ENCODE measurements at regions not wholly inside any gene's neighbourhood (a gene's known extent, or its start where the extent isn't known, plus 50 kb on each side); places are given as distances from the start of the nearest gene placed in this dataset.

DNA sequence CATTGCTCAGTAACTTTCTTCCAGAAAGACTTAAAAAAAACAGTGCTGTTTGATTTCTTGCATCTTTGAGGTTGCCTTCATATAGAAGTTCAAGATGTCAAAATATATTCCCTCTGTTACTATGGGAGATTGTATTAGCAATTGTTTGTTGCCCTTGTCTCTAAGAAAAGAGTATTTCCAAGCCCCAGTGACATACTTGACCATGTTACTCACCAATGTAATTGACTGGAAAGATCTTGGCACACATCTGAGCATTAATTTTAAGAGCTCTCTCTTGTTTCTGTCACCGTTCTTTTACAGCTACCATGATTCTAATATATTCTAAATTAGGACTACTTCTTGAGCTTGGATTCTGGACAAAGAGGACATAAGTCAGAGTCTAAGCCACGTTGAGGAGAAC is 902.7 kb upstream of the EPHA5 start:
- DNase-seq, result no peak
- Histone ChIP-seq H3K79me2 (ENCODE audit: insufficient read depth) (no peaks in the 10 kb centered on the region), H3K4me1 (ENCODE audit: control insufficient read depth in 1 of 2, insufficient read depth in 2 of 2, low read depth in 1 of 2, low read length in 1 of 2) (peaks cover 3 to 7% of the 10 kb centered on the region in 2 experiments; a peak in 2 of 4 replicates), H3K4me3 (ENCODE audit: low read depth in 2 of 2, low read length in 1 of 2) (no peak overlapping the region), H3F3A (replicated peaks; ENCODE audit: insufficient read depth) (peaks cover 8% of the 10 kb centered on the region), H3K9ac (no peak overlapping the region), H3K36me3 (replicated peaks in 1 of 2; ENCODE audit: control insufficient read depth in 1 of 2, insufficient read depth in 2 of 2, low read length in 1 of 2) (no peaks in the 10 kb centered on the region), H3K9me2 (no peaks in the 10 kb centered on the region), H3K9me3 (no peaks in the 10 kb centered on the region), H3K27ac (ENCODE audit: low read depth in 2 of 2, low read length in 1 of 2) (peak overlapping the region in 1 of 2 experiments; percentile 46; a peak in 2 of 4 replicates), H3K4me2 (no peak overlapping the region), H3K27me3 (ENCODE audit: insufficient read depth) (no peaks in the 10 kb centered on the region), H4K20me1 (ENCODE audit: insufficient read depth) (no peaks in the 10 kb centered on the region), H2AFZ (ENCODE audit: low read depth) (no peak overlapping the region)
- ChIA-PET CTCF (no interaction called here), POLR2A (no interaction called here)
- no peak for TF ChIP-seq EP300 (IDR thresholded peaks at IDR 0.05; ENCODE audit: borderline replicate concordance in 1 of 2, low read depth in 1 of 2, low read length in 1 of 2)
- TF ChIP-seq, protein P1, sequence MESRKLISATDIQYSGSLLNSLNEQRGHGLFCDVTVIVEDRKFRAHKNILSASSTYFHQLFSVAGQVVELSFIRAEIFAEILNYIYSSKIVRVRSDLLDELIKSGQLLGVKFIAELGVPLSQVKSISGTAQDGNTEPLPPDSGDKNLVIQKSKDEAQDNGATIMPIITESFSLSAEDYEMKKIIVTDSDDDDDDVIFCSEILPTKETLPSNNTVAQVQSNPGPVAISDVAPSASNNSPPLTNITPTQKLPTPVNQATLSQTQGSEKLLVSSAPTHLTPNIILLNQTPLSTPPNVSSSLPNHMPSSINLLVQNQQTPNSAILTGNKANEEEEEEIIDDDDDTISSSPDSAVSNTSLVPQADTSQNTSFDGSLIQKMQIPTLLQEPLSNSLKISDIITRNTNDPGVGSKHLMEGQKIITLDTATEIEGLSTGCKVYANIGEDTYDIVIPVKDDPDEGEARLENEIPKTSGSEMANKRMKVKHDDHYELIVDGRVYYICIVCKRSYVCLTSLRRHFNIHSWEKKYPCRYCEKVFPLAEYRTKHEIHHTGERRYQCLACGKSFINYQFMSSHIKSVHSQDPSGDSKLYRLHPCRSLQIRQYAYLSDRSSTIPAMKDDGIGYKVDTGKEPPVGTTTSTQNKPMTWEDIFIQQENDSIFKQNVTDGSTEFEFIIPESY (IDR thresholded peaks at IDR 0.05; ENCODE audit: borderline replicate concordance, low read depth), result no peak
- TF ChIP-seq POLR2AphosphoS5 (IDR thresholded peaks at IDR 0.05; ENCODE audit: low read depth, low read length), result no peak
- TF ChIP-seq FOXJ3 (CRISPR knock-in tag; IDR thresholded peaks at IDR 0.05), result no peak
- no peak for TF ChIP-seq MXI1 (IDR thresholded peaks at IDR 0.05; ENCODE audit: low read depth, low read length)
- TF ChIP-seq CHD2 (IDR thresholded peaks at IDR 0.05; ENCODE audit: low read length, partially characterized antibody), result no peak
- TF ChIP-seq TAF1 (IDR thresholded peaks at IDR 0.05; ENCODE audit: borderline replicate concordance, low read depth, low read length), result no peak
- no peak for TF ChIP-seq RCOR1 (IDR thresholded peaks at IDR 0.05; ENCODE audit: low read length)
- TF ChIP-seq FOSL2 (IDR thresholded peaks at IDR 0.05; ENCODE audit: borderline replicate concordance, low read depth), result no peak
- TF ChIP-seq, protein P2, sequence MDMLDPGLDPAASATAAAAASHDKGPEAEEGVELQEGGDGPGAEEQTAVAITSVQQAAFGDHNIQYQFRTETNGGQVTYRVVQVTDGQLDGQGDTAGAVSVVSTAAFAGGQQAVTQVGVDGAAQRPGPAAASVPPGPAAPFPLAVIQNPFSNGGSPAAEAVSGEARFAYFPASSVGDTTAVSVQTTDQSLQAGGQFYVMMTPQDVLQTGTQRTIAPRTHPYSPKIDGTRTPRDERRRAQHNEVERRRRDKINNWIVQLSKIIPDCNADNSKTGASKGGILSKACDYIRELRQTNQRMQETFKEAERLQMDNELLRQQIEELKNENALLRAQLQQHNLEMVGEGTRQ (IDR thresholded peaks at IDR 0.05; ENCODE audit: borderline replicate concordance, low read depth, low read length), result no peak
- no peak for TF ChIP-seq PBX3 (IDR thresholded peaks at IDR 0.05)
- TF ChIP-seq JUND (IDR thresholded peaks at IDR 0.05), result no peak
- no peak for TF ChIP-seq NRF1 (IDR thresholded peaks at IDR 0.05; ENCODE audit: low read depth, low read length)
- no peak for TF ChIP-seq GABPA (IDR thresholded peaks at IDR 0.05; ENCODE audit: low read depth)
- TF ChIP-seq YY1 (IDR thresholded peaks at IDR 0.05; ENCODE audit: low read depth), result no peak
- no peak for TF ChIP-seq RXRA (IDR thresholded peaks at IDR 0.05; ENCODE audit: borderline replicate concordance, low read depth)
- TF ChIP-seq SMC3 (IDR thresholded peaks at IDR 0.05; ENCODE audit: low read depth, low read length), result no peak
- TF ChIP-seq, protein P3, sequence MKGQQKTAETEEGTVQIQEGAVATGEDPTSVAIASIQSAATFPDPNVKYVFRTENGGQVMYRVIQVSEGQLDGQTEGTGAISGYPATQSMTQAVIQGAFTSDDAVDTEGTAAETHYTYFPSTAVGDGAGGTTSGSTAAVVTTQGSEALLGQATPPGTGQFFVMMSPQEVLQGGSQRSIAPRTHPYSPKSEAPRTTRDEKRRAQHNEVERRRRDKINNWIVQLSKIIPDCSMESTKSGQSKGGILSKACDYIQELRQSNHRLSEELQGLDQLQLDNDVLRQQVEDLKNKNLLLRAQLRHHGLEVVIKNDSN (IDR thresholded peaks at IDR 0.05; ENCODE audit: borderline replicate concordance, low read depth), result no peak
- no peak for TF ChIP-seq RFX5 (IDR thresholded peaks at IDR 0.05; ENCODE audit: low read length)
- WGBS (ENCODE audit: low lambda C conversion rate), result 0% methylated on average over 2 of the region's 2 CpGs

Measured in SK-N-SH (cell line).